Gastrocnemius medialis (tissue), 4 donors: ENCODE measurements at regions not wholly inside any gene's neighbourhood (a gene's known extent, or its start where the extent isn't known, plus 50 kb on each side); places are given as distances from the start of the nearest gene placed in this dataset.
"Not testable (repeated sequence)": the region's sequence is repeated elsewhere in the genome, so short reads cannot be mapped to it uniquely, and the experiment has no call there.

Source experiments
- ATAC-seq, 2 donors: fragments of 150-250 bp; one replicate each; pipeline ENCODE4 v1.9.1; 2016
- DNase-seq, 2 donors: peaks; one replicate each; pipeline ENCODE4 v3.0.0-alpha.2; 2019
- H3K27ac ChIP-seq, 4 donors: fragments of 200-600 bp; sonication (generic); 1 replicate in 1 of 4; 2 replicates in 3 of 4; pipeline ENCODE4 v1.5.1; 2016 to 2018; ENCODE audit warnings: mild to moderate bottlenecking in 2 of 4, moderate library complexity in 1 of 4
- H3K27me3 ChIP-seq, 3 donors: fragments of 200-600 bp; sonication (generic) in 2 of 3; 1 replicate in 1 of 3; 2 replicates in 2 of 3; pipeline versions ENCODE4 v1.5.1 to v1.6.0; 2016 to 2019; ENCODE audit warnings: mild to moderate bottlenecking in 1 of 3, moderate library complexity in 1 of 3
- H3K36me3 ChIP-seq, 2 donors: fragments of 200-600 bp; sonication (generic) in 1 of 2; one replicate each; pipeline ENCODE4 v1.5.1; 2017 to 2018
- H3K4me1 ChIP-seq, 2 donors: fragments of 200-600 bp; sonication (generic) in 1 of 2; one replicate each; pipeline ENCODE4 v1.5.1; 2016 to 2017; ENCODE audit warnings: mild to moderate bottlenecking in 2 of 2
- H3K4me3 ChIP-seq, 4 donors: fragments of 200-600 bp; sonication (generic) in 3 of 4; 1 replicate in 1 of 4; 2 replicates in 3 of 4; pipeline ENCODE4 v1.5.1; 2016 to 2019; ENCODE audit warnings: mild to moderate bottlenecking in 2 of 4
- H3K9me3 ChIP-seq, 3 donors: fragments of 200-600 bp; sonication (generic) in 2 of 3; 1 replicate in 1 of 3; 2 replicates in 2 of 3; pipeline ENCODE4 v1.5.1; 2016 to 2019
- POLR2A ChIP-seq, 2 donors: fragments of 450-650 bp; IDR thresholded peaks; one replicate each; pipeline ENCODE4 v1.6.1; 2017; ENCODE audit warnings: antibody characterized with exemption in 2 of 2, mild to moderate bottlenecking in 2 of 2, moderate library complexity in 2 of 2
- in situ Hi-C, 4 donors: fragments of 200-750 bp; cut with MboI; loops; one replicate each; pipeline versions ENCODE4 v1.15.0 to v1.8.0; 2017; ENCODE audit warnings: low sequenced_read_pairs in 4 of 4
- intact Hi-C: fragments of 100-400 bp; cut with DNase I; formaldehyde crosslinking; loops from one replicate; pipeline ENCODE4 v1.15.1; 2023; ENCODE audit warnings: low total_unique reads
- TF ChIP-seq, protein P1 (sequence below), 5 experiments: fragments of 450-650 bp in 3 of 5; fragments of 200-600 bp in 2 of 5; sonication (generic) in 2 of 5; IDR thresholded peaks in 4 of 5; conservative IDR thresholded peaks in 1 of 5; 1 replicate in 4 of 5; 2 replicates in 1 of 5; pipeline ENCODE4 v1.5.1; 2016 to 2019; ENCODE audit warnings: antibody characterized with exemption in 5 of 5, mild to moderate bottlenecking in 3 of 5, moderate library complexity in 3 of 5

DNA sequence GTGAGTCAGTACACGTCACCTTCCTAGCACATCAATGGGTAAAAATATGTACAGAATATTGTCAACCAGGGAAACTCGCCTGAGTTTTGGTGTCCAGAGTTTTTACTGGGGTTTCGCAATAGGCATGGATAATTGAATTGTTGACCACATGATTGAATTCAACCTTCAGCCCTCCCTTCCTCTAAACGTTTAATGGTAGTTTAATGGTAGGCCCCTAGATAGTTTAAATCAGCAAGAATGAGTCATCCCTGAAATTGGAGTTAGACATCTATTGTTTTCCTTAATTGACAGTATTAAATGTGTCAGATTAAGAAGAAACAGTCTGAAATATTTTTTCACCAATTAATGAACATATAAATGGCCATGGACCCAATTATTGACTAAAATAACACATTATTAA lies 57.8 kb upstream of the CACNA2D1 start:
- in situ Hi-C loops (no loop called here), intact Hi-C loops (no loop called here)
- Histone ChIP-seq H3K27me3 (no peaks in the 10 kb centered on the region), H3K9me3 (no peaks in the 10 kb centered on the region), H3K27ac (no peak overlapping the region), H3K4me1 (no peaks in the 10 kb centered on the region), H3K36me3 (no peaks in the 10 kb centered on the region), H3K4me3 (no peak overlapping the region)
- DNase-seq (no peak), ATAC-seq (no peak)
- TF ChIP-seq POLR2A (IDR thresholded peaks at IDR 0.05), result no peak
- TF ChIP-seq, protein P1, sequence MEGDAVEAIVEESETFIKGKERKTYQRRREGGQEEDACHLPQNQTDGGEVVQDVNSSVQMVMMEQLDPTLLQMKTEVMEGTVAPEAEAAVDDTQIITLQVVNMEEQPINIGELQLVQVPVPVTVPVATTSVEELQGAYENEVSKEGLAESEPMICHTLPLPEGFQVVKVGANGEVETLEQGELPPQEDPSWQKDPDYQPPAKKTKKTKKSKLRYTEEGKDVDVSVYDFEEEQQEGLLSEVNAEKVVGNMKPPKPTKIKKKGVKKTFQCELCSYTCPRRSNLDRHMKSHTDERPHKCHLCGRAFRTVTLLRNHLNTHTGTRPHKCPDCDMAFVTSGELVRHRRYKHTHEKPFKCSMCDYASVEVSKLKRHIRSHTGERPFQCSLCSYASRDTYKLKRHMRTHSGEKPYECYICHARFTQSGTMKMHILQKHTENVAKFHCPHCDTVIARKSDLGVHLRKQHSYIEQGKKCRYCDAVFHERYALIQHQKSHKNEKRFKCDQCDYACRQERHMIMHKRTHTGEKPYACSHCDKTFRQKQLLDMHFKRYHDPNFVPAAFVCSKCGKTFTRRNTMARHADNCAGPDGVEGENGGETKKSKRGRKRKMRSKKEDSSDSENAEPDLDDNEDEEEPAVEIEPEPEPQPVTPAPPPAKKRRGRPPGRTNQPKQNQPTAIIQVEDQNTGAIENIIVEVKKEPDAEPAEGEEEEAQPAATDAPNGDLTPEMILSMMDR (IDR thresholded peaks at IDR 0.05 in 4 of 5, conservative IDR thresholded peaks at IDR 0.05 in 1 of 5), result no peak

DNA sequence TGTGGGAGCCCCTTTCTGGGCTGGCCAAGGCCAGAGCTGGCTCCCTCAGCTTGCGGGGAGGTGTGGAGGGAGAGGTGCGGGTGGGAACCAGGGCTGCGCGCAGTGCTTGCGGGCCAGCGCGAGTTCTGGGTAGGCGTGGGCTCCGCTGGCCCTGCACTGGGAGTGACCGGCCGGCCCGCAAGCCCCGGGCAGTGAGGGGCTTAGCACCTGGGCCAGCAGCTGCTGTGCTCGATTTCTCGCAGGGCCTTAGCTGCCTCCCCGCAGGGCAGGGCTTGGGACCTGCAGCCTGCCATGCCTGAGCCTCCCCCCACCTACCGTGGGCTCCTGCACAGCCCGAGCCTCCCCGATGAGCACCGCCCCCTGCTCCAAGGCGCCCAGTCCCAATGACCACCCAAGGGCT lies 56.0 kb upstream of the CACNA2D1 start:
- H3K27ac ChIP-seq, H3K27me3 ChIP-seq, intact Hi-C loops, H3K36me3 ChIP-seq, ATAC-seq, H3K4me3 ChIP-seq, H3K9me3 ChIP-seq, DNase-seq, H3K4me1 ChIP-seq: not testable (repeated sequence)
- in situ Hi-C loops, result loop anchor here in 2 of 4 donors (25.0 kb wide), 1 partner anchor 462 kb away; no protein-coding TSS in a partner anchor

DNA sequence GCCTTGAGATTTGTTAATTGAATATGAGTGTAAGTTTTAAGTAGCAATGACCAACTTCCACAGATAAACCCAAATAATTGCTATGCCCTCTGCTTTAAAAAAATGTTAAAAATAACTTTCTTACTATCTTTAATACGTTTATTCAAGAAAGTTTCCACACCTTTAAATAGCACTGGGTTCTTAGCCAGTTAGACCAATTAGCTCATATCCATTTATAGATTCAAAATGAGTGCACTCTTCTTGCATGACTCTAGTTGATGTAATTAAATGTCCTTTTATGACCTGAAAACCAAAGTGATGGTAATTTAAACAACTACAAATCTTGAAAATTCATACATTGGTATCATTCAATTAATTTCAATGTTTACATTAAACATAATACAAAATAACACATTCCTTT lies 50.8 kb upstream of the CACNA2D1 start:
- intact Hi-C loops (no loop called here), in situ Hi-C loops (loop anchor here in 2 of 4 donors (25.0 kb wide), 1 partner anchor 457 kb away; no protein-coding TSS in a partner anchor)
- Histone ChIP-seq H3K27ac (no peak overlapping the region), H3K9me3 (no peaks in the 10 kb centered on the region), H3K36me3 (no peaks in the 10 kb centered on the region), H3K4me1 (peaks cover 5 to 6% of the 10 kb centered on the region in 2 donors), H3K4me3 (no peak overlapping the region), H3K27me3 (no peaks in the 10 kb centered on the region)
- ATAC-seq (peak; percentile 68 to 72), DNase-seq (no peak)
- TF ChIP-seq, protein P1 (IDR thresholded peaks at IDR 0.05 in 4 of 5, conservative IDR thresholded peaks at IDR 0.05 in 1 of 5), result no peak
- TF ChIP-seq POLR2A (IDR thresholded peaks at IDR 0.05), result no peak
